ENCODE measurements at regions not wholly inside any gene's neighbourhood (a gene's known extent, or its start where the extent isn't known, plus 50 kb on each side); places are given as distances from the start of the nearest gene placed in this dataset.

DNA sequence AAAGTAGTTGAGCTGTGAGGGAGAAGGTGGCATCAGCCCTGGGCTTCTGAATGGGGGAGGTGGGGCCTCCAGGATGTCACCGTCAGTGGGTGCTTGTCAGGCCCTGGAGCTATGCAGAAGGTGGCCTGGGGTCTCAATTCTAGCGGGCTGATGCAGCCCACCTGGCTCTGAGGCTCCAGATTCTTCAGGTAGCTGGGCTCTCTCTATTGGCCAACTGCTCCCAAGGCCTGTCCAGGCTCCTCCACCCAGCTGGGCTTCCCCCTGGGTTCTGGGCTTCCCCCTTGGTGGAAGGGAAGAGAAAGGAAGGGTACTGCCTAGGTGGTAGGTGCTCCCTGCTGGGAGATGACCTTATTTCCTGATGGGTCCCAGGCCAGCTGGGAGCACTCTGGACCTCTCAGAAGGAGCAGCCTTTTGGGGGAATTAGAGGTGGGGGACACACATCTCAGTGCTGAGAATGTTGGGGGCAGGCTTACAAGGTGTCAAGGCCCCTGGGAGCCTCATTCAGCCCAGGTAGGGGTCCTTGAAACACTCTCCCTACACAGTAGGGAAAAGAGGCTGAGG, 1728.3 kb downstream of the TP53TG3F start:
- no peak for DNase-seq
- Histone ChIP-seq H3K4me3 (no peak overlapping the region), H3K36me3 (no peaks in the 10 kb centered on the region), H3K9me3 (no peaks in the 10 kb centered on the region), H3K4me1 (ENCODE audit: insufficient read depth) (no peaks in the 10 kb centered on the region), H3K27me3 (no peaks in the 10 kb centered on the region), H3K27ac (no peak overlapping the region)
- intact Hi-C loops (cut with DNase I) = no loop called here
- TF ChIP-seq POLR2A (IDR thresholded peaks at IDR 0.05) = no peak
- TF ChIP-seq EP300 (IDR thresholded peaks at IDR 0.05) = no peak
- TF ChIP-seq, protein P1, sequence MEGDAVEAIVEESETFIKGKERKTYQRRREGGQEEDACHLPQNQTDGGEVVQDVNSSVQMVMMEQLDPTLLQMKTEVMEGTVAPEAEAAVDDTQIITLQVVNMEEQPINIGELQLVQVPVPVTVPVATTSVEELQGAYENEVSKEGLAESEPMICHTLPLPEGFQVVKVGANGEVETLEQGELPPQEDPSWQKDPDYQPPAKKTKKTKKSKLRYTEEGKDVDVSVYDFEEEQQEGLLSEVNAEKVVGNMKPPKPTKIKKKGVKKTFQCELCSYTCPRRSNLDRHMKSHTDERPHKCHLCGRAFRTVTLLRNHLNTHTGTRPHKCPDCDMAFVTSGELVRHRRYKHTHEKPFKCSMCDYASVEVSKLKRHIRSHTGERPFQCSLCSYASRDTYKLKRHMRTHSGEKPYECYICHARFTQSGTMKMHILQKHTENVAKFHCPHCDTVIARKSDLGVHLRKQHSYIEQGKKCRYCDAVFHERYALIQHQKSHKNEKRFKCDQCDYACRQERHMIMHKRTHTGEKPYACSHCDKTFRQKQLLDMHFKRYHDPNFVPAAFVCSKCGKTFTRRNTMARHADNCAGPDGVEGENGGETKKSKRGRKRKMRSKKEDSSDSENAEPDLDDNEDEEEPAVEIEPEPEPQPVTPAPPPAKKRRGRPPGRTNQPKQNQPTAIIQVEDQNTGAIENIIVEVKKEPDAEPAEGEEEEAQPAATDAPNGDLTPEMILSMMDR (IDR thresholded peaks at IDR 0.05) = no peak
- 33 to 62% (median 47%) methylated on average over 2 of the region's 2 CpGs for WGBS, 3 donors

GRCh38 chr16:35188288-35189155, 1729.1 kb downstream of the TP53TG3F start:
- Histone ChIP-seq H3K36me3 (no peaks in the 10 kb centered on the region), H3K27ac (no peak overlapping the region), H3K4me1 (ENCODE audit: insufficient read depth) (no peaks in the 10 kb centered on the region), H3K9me3 (no peaks in the 10 kb centered on the region), H3K4me3 (no peak overlapping the region), H3K27me3 (no peaks in the 10 kb centered on the region)
- DNase-seq = no peak
- TF ChIP-seq POLR2A (IDR thresholded peaks at IDR 0.05) = no peak
- TF ChIP-seq, protein P1 (IDR thresholded peaks at IDR 0.05) = no peak
- TF ChIP-seq EP300 (IDR thresholded peaks at IDR 0.05) = no peak
- intact Hi-C loops (cut with DNase I) = no loop called here
- 42 to 53% (median 51%) methylated on average over 8 of the region's 8 CpGs for WGBS, 3 donors

DNA sequence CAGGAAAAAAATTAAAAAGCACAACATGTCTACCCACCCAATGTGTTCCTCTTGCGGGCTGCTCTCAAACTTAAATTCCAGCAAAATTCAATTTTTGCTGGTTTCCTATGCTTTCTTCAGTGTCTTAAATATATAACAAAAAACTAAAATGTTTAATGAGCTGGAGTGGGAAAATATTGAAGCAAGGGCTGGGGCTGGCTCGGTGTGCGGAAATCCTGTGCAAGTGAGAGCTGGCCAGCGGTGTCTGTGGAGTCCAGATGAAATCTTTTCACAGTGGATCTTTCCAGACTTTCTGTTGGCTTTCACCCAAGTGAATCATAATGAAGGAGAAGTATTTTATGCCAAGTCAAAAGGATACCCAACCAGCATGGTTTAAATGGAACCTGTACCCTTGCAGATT, 1733.6 kb downstream of the TP53TG3F start:
- DNase-seq = no peak
- Histone ChIP-seq H3K4me3 (no peak overlapping the region), H3K27me3 (no peaks in the 10 kb centered on the region), H3K9me3 (no peaks in the 10 kb centered on the region), H3K4me1 (ENCODE audit: insufficient read depth) (no peaks in the 10 kb centered on the region), H3K36me3 (no peaks in the 10 kb centered on the region), H3K27ac (no peak overlapping the region)
- whole genome bisulfite sequencing, 3 donors = 73 to 80% (median 74%) methylated on average over 4 of the region's 4 CpGs
- no peak for TF ChIP-seq POLR2A (IDR thresholded peaks at IDR 0.05)
- no peak for TF ChIP-seq EP300 (IDR thresholded peaks at IDR 0.05)
- TF ChIP-seq, protein P1 (IDR thresholded peaks at IDR 0.05) = no peak
- intact Hi-C loops (cut with DNase I) = no loop called here

GRCh38 chr16:35193956-35194355, 1734.5 kb downstream of the TP53TG3F start:
- H3K9me3 ChIP-seq = no peaks in the 10 kb centered on the region
- no peaks in the 10 kb centered on the region for H3K27me3 ChIP-seq
- DNase-seq = no peak
- TF ChIP-seq EP300 (IDR thresholded peaks at IDR 0.05) = no peak
- TF ChIP-seq, protein P1 (IDR thresholded peaks at IDR 0.05) = no peak
- no peak for TF ChIP-seq POLR2A (IDR thresholded peaks at IDR 0.05)
- no peak overlapping the region for H3K27ac ChIP-seq
- H3K4me1 ChIP-seq (ENCODE audit: insufficient read depth) = no peaks in the 10 kb centered on the region
- 43 to 53% (median 46%) methylated on average over 3 of the region's 3 CpGs for WGBS, 3 donors
- intact Hi-C loops (cut with DNase I) = no loop called here
- no peaks in the 10 kb centered on the region for H3K36me3 ChIP-seq
- H3K4me3 ChIP-seq = no peak overlapping the region
